IPS-20b (cell line): ENCODE measurements at regions not wholly inside any gene's neighbourhood (a gene's known extent, or its start where the extent isn't known, plus 50 kb on each side); places are given as distances from the start of the nearest gene placed in this dataset.

Experiments used
- H3K27ac ChIP-seq: one replicate; pipeline ENCODE4 v1.5.1; 2013; ENCODE audit warnings: low read length
- H3K27me3 ChIP-seq: 2 replicates; pipeline ENCODE4 v1.6.1; 2013; ENCODE audit warnings: mild to moderate bottlenecking, low read length, inconsistent platforms; ENCODE audit not compliant: insufficient read depth
- H3K36me3 ChIP-seq: 2 replicates; pipeline ENCODE4 v1.6.1; 2013; ENCODE audit warnings: low read depth, mild to moderate bottlenecking, inconsistent platforms, low read length, moderate library complexity; ENCODE audit not compliant: insufficient read depth
- H3K4me1 ChIP-seq: 2 replicates; pipeline ENCODE4 v1.6.1; 2013; ENCODE audit warnings: mild to moderate bottlenecking, control low read depth, inconsistent platforms, low read length, moderate library complexity; ENCODE audit not compliant: insufficient read depth
- H3K4me3 ChIP-seq: 2 replicates; pipeline ENCODE4 v1.5.1; 2013; ENCODE audit warnings: mild to moderate bottlenecking, low read length, inconsistent platforms
- H3K9ac ChIP-seq: 2 replicates; pipeline ENCODE4 v1.6.1; 2013; ENCODE audit warnings: low read depth, mild to moderate bottlenecking, inconsistent platforms, low read length, moderate library complexity
- H3K9me3 ChIP-seq: 2 replicates; pipeline ENCODE4 v1.6.1; 2013; ENCODE audit warnings: mild to moderate bottlenecking, low read depth, low read length, inconsistent platforms; ENCODE audit not compliant: insufficient read depth

GRCh38 chr13:20351281-20352022, 119.3 kb upstream of the GJB6 start:
- Histone ChIP-seq H3K9ac (no peak overlapping the region), H3K4me1 (peaks cover 8% of the 10 kb centered on the region; the same call in 1 of the 2 replicates), H3K9me3 (no peaks in the 10 kb centered on the region), H3K27ac (no peak overlapping the region), H3K36me3 (no peaks in the 10 kb centered on the region), H3K4me3 (no peak overlapping the region), H3K27me3 (no peaks in the 10 kb centered on the region)

GRCh38 chr13:20350819-20351218, 118.7 kb upstream of the GJB6 start:
- no peaks in the 10 kb centered on the region for H3K36me3 ChIP-seq
- no peaks in the 10 kb centered on the region for H3K9me3 ChIP-seq
- H3K9ac ChIP-seq = no peak overlapping the region

GRCh38 chr13:20350382-20350763, 118.3 kb upstream of the GJB6 start:
- H3K27me3 ChIP-seq = no peaks in the 10 kb centered on the region

More at GRCh38 chr13:20350819-20351218, 118.7 kb upstream of the GJB6 start:
- Histone ChIP-seq H3K27me3 (no peaks in the 10 kb centered on the region), H3K4me1 (peaks cover 8% of the 10 kb centered on the region; the same call in 1 of the 2 replicates), H3K27ac (no peak overlapping the region), H3K4me3 (no peak overlapping the region)

GRCh38 chr13:20349564-20350381, 117.7 kb upstream of the GJB6 start:
- Histone ChIP-seq H3K4me1 (peaks cover 8% of the 10 kb centered on the region; the same call in 1 of the 2 replicates), H3K9me3 (no peaks in the 10 kb centered on the region), H3K27ac (no peak overlapping the region), H3K9ac (no peak overlapping the region), H3K27me3 (no peaks in the 10 kb centered on the region), H3K4me3 (no peak overlapping the region), H3K36me3 (no peaks in the 10 kb centered on the region)

More at GRCh38 chr13:20350382-20350763, 118.3 kb upstream of the GJB6 start:
- no peaks in the 10 kb centered on the region for H3K9me3 ChIP-seq
- H3K36me3 ChIP-seq = no peaks in the 10 kb centered on the region
- H3K9ac ChIP-seq = no peak overlapping the region
- H3K27ac ChIP-seq = no peak overlapping the region
- H3K4me1 ChIP-seq = peaks cover 8% of the 10 kb centered on the region; the same call in 1 of the 2 replicates
- H3K4me3 ChIP-seq = no peak overlapping the region

- Histone ChIP-seq H3K27ac (no peak overlapping the region), H3K9ac (no peak overlapping the region), H3K27me3 (no peaks in the 10 kb centered on the region), H3K9me3 (no peaks in the 10 kb centered on the region), H3K4me3 (no peak overlapping the region), H3K36me3 (no peaks in the 10 kb centered on the region), H3K4me1 (peaks cover 8% of the 10 kb centered on the region; the same call in 1 of the 2 replicates)
Observed at GRCh38 chr13:20348645-20349408, 116.7 kb upstream of the GJB6 start.

GRCh38 chr13:20348018-20348417, 115.9 kb upstream of the GJB6 start:
- Histone ChIP-seq H3K9ac (no peak overlapping the region), H3K4me3 (no peak overlapping the region), H3K4me1 (peaks cover 8% of the 10 kb centered on the region; the same call in 1 of the 2 replicates), H3K27me3 (no peaks in the 10 kb centered on the region), H3K36me3 (no peaks in the 10 kb centered on the region), H3K27ac (no peak overlapping the region), H3K9me3 (no peaks in the 10 kb centered on the region)

GRCh38 chr13:20344836-20345490, 112.8 kb upstream of the GJB6 start:
- H3K9ac ChIP-seq = no peak overlapping the region
- no peaks in the 10 kb centered on the region for H3K36me3 ChIP-seq
- no peaks in the 10 kb centered on the region for H3K27me3 ChIP-seq
- H3K4me3 ChIP-seq = no peak overlapping the region
- peaks cover 6% of the 10 kb centered on the region; the same call in 1 of the 2 replicates for H3K4me1 ChIP-seq
- H3K9me3 ChIP-seq = no peaks in the 10 kb centered on the region
- no peak overlapping the region for H3K27ac ChIP-seq

GRCh38 chr13:20342311-20342710, 110.2 kb upstream of the GJB6 start:
- Histone ChIP-seq H3K27me3 (no peaks in the 10 kb centered on the region), H3K36me3 (no peaks in the 10 kb centered on the region), H3K9ac (no peak overlapping the region), H3K27ac (no peak overlapping the region), H3K4me1 (no peaks in the 10 kb centered on the region), H3K9me3 (no peaks in the 10 kb centered on the region), H3K4me3 (no peak overlapping the region)

- H3K36me3 ChIP-seq = no peaks in the 10 kb centered on the region
- no peaks in the 10 kb centered on the region for H3K9me3 ChIP-seq
- no peaks in the 10 kb centered on the region for H3K4me1 ChIP-seq
- H3K27ac ChIP-seq = no peak overlapping the region
- H3K4me3 ChIP-seq = no peak overlapping the region
- no peak overlapping the region for H3K9ac ChIP-seq
- no peaks in the 10 kb centered on the region for H3K27me3 ChIP-seq
Observed at GRCh38 chr13:20340759-20341171, 108.6 kb upstream of the GJB6 start.

GRCh38 chr13:20340136-20340758, 108.1 kb upstream of the GJB6 start:
- H3K4me3 ChIP-seq = no peak overlapping the region

More at GRCh38 chr13:20340136-20340758, 108.1 kb upstream of the GJB6 start:
- H3K9me3 ChIP-seq = no peaks in the 10 kb centered on the region
- H3K9ac ChIP-seq = no peak overlapping the region
- no peak overlapping the region for H3K27ac ChIP-seq
- H3K4me1 ChIP-seq = no peaks in the 10 kb centered on the region
- H3K36me3 ChIP-seq = no peaks in the 10 kb centered on the region
- no peaks in the 10 kb centered on the region for H3K27me3 ChIP-seq
